NCI-H524 treated with DMSO at 0.1 percent for 48 hours (cell line): ENCODE measurements at regions not wholly inside any gene's neighbourhood (a gene's known extent, or its start where the extent isn't known, plus 50 kb on each side); places are given as distances from the start of the nearest gene placed in this dataset.
"Not testable (repeated sequence)": the region's sequence is repeated elsewhere in the genome, so short reads cannot be mapped to it uniquely, and the experiment has no call there.

ENCODE experiments used
- DNase-seq: peaks from one replicate; lab custom pipeline; 2025; lab: John Stamatoyannopoulos, UW

GRCh38 chrX:117680286-117680685 is 436.3 kb downstream of the KLHL13 start:
- no peak for DNase-seq

DNA sequence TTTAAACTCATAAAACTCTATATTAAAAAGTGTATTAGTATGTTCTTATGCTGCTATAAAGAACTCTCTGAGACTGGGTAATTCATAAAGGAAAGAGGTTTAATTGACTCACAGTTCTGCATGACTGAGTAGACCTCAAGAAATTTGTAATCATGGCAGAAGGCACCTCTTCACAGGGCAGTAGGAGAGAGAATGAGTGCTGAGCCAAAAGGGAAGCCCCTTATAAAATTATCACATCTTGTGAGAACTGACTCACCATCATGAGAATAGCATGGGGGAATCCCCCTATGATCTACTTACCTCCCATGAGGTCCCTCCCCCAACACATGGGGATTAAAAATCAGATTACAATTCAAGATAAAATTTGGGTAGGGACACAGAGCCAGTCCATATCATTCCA is 463.2 kb downstream of the KLHL13 start:
- no peak for DNase-seq

DNA sequence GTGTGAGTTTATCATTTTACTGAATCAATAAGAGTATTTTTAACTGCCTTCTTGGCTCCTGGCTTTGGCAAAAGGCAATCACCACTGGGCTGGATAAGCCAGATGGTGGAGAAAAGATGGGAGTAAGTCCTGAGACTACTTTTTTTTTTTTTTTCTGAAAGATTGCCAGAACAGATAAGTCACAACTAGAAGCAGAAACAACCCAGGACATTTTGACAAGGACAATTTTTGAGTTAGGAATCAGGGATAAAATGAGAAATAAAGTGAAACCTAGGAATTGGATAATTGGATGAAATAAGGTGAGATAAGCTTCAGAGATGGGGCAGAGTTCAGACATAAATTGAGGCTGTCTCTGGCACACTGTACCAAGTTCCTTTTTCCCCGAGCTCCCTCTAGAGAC is 471.0 kb downstream of the KLHL13 start:
- no peak for DNase-seq

DNA sequence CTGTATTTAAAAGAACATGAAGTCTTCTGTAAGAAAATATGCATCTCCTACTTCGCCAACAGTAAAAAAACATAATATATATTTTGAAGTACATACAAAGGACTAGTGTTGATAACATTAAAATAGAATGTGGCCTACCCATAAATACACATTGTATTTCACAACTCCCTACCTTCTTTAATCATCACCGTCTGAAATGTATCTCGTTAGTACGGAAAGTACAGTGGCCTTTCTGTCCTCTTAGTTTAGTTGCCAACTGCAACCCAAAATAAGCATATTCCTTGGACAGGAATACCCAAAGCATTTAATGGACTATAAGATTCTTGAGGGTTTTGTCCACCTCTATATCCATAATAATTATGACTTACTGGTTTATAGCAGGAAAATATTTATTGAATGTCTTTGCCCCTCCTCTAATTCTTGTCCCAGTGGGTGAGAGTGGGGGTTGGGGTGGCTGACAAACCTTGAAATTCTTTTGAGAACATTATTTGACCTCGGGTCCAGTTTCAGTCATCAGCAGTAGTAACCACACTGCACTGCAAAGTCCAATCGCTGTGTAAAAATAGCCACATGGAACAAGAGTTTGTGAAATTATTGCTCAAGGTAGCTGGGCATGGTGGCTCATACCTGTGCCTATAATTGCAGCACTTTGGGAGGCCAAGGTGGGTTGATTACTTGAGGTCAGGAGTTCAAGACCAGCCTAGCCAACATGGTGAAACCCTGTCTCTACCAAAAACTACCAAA is 474.5 kb downstream of the KLHL13 start:
- no peak for DNase-seq

DNA sequence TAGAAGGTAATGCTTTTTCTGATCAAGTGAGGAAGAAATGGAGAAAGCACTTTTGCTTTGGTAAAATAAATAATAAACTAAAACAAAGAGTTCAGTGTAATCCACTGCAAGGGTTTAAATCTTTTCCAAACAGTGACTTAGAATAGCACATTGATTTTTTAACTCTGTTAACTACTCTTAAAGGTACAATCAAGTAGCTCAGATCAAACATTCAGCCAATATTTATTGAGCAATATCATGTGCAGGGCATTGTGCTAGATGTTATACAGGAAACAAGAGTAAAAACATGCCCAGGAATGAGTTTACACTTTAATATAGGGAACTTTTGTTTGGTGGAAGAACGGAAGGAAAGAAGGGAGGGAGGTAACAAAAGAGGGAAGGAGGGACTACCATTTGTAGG is 479.8 kb downstream of the KLHL13 start:
- no peak for DNase-seq

DNA sequence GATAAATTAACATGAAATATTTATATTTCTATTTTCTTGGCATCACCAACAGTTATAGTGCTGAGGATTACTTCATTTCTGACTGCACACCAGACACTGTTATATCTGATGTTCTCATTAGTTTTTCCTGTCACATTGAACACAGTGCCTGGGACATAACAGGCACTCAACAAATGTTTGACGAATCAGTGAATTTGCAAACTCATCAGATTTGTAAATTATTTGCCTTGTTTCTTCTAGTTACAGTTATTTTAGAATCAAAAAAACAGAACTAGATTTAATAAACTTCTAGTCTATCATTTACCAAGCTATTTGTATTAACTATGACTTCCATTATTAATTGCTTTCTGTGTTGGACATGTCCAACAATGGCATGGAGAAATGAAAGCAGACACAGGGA is 483.3 kb downstream of the KLHL13 start:
- no peak for DNase-seq

GRCh38 chrX:117628381-117628780 is 488.2 kb downstream of the KLHL13 start:
- DNase-seq: no peak

DNA sequence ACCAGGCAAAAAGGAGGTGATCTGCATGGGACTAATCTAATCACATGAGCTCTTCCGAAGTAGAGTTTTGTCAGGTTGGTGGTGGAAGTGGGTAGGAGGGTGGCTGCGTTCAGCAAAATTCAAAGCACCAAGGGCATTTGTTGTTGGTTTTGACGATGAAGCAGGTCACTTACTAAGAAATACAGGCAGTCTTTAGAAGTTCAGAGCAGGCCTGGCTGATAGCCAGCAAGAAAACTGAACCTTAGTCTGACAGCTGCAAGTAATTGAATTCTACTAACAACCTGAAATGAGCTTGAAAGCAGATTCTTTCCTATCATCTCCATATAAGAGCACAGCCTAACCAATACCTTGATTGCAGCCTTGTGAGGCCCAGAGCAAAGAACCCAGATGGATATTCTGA is 505.8 kb downstream of the KLHL13 start:
- DNase-seq: no peak

DNA sequence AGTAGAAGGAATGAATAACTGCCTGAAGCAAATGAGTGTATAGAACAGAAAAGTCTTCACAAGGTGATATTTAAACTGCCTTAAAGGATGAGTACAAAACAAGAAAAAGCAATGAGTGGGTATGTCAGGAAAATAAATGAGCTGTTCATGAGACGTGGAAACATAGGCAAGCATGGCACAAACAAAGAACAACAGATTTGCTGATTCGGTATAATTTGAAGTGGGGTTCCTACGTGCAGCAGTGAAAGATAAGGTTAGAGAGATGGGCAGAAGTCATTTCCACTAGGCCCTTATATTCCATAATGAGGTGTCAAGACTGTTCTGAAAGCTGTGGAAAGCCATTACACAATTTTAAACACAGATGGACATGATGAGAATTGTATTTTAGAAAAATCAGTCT is 506.6 kb downstream of the KLHL13 start:
- DNase-seq: no peak

DNA sequence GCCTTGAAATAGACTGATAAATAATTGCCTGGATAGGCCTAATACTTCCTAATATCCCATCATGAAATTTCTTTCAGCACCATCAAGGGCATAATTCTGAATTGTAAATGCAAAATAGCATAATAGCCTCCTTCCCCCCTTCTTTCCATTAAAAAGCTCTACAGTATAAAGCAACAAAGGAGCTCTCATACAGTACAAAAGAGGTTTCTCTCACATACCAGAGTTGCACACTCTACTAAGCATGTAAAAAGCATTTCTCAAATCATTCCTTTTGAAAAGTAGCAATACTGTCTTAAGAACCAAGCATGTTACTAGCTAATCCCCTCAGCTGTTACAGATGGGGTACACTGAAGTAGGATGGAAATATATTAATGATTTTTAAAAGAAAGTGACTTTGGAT is 509.0 kb downstream of the KLHL13 start:
- DNase-seq: no peak

- not testable (repeated sequence) for DNase-seq
These were observed 510.5 kb downstream of the KLHL13 start for GRCh38 chrX:117606101-117606500.

DNA sequence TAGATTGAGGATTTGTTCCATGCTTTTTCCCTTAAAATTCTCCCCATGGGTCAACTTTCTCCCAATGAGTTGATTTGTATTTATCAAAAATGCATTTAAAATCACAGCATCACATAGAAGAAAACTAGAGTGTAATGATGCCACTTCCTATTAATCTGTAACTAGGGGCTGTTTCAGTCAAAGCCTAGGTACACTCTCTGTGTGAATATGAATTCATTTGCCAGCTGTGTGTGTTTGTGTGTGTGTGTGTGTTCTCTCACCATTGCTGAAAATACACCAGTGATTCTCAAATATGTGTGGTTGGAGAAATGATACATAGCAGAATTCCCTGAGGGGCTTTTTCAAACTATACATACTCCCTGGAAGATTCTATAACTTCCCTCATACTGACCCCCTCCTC is 546.5 kb downstream of the KLHL13 start:
- no peak for DNase-seq

GRCh38 chrX:117568238-117568637 is 548.4 kb downstream of the KLHL13 start:
- no peak for DNase-seq

DNA sequence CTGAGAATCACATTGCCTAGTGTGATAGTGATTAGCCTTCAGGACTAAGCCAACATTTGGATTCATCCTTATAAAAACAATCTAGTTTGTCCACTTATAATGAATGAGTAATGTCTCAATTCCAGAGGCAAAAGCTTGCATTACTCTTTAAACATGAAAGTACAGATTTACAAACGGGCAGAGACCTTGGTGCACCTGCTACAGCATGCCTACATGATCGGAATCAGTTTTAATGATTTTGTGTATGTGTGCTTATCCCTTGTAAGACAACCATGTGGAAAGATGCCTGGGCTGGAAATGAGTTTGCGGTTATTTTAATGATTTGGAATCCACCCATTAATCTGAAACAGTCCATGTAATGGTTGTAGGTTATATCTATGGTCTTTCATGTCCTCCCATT is 572.7 kb downstream of the KLHL13 start:
- no peak for DNase-seq

GRCh38 chrX:117539090-117539418 is 577.6 kb downstream of the KLHL13 start:
- no peak for DNase-seq

GRCh38 chrX:117538178-117539089 is 578.2 kb downstream of the KLHL13 start:
- DNase-seq: no peak

- no peak for DNase-seq
These were observed 584.3 kb downstream of the KLHL13 start for GRCh38 chrX:117532339-117532738.

DNA sequence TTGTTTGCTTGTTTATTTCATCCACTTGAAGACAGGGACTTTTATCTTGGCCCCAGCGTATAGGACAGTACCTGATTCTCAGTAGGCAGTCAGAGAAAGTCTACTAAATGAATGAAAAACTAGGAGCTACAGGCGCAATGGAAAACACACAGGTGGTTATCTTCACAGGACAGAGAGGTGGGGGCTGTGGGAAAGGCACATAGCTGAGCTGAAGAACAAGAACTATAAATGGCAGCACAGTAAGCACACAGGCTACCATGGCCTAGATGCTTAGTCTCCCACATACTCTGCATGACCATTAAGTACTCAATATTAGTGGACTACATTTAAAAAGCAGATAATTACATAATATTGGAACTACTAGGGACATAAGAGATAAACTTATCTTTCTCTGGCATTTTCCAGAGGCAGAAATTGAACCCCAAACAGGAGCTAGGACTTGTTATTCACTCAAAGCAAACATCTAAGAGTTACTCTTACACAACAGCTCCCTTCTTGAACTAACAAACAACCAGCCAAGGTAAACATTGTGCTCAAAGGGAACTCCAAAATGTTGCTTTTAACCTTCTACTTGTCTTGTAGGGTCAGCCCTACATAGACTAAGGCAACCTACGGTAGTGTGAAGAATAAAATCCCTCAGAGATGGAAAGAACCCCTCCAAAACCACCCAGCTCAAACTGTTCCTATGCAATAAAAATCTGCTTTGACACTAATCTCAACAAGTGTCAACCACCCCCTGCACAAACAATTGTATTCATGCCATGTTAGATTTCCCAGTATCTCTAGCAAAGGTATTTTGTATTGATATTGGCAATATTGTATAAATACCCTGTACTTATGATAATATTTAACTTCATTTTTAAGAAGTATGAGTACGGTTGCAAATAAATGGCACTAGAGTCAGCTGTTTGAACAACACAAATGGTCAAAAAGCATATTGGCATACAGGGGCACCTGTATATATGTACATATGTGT is 593.6 kb downstream of the KLHL13 start:
- DNase-seq: no peak

DNA sequence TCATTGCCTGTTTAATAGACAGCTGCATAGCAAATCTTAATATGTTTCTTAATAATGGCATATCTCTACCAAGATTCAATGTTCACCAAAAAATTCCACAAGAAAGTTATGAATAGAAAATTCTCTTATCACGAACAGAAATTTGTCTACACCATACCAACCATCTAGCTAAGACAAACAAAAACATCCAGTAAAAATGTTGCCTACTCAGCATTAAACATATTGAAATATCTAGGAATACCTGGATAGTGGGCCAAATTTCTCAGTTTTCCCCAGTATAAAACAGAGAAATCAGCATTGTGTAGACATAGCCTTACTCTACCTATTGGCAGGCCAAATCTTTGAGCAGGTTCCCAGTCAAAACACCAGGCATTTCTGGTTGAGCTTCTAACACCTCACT is 598.6 kb downstream of the KLHL13 start:
- no peak for DNase-seq

DNA sequence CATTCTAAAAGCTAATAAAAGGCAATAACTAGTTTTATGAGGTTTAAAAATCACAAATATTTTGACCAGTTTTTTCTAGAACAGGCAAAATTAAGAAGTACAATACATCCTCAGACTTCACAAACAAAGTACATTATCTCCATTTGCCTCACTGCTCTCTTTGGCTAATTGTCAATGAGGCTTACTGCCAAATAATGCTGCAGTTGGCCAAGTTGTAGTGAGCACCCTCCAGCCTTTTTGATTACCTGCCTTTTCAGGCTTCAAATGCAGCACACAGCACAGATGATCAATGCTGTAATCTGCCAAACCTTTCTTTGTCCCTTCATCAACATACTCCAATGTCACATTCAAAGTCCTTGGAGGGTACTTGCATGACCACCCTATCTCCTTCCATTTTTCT is 605.2 kb downstream of the KLHL13 start:
- DNase-seq: no peak

DNA sequence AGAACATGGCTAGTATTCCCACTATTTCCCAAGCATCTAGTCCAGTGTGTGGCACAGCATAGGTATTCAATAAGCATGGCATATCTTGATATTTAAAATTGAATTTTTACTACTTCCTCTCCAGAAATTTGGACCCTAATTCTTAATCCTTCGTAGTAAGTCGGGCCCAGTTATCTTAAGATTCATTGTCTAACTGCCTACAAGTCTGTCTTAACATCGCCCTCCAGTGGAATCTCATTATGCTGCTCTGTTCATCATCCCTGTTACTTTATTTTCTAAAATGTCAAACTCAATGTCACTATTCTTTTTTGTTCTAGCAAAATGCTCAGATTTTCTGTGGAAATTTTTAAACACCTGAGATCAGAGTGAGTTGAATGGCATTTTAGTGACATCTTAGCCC is 606.2 kb downstream of the KLHL13 start:
- no peak for DNase-seq

DNA sequence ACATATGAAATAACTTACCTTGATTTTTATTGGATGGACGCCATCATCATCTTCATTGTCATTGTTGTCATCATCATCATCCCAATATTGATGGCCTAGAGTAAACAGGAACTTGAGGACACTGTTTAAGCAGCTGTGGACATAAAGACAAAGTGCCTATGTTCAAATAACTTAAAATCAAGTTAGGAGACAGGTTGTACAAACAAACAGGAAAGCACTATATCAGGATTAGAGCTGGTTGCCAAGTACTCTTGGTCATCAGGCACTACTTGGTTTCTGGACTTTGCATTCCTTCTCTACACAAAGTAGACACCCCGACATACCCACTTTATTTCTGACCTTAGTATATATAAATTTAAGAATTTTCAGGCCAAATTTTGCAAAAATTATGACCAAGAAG is 608.6 kb downstream of the KLHL13 start:
- DNase-seq: no peak
